Peyer's patch (tissue), 4 donors: ENCODE measurements at regions not wholly inside any gene's neighbourhood (a gene's known extent, or its start where the extent isn't known, plus 50 kb on each side); places are given as distances from the start of the nearest gene placed in this dataset.

ENCODE experiments used
- DNase-seq, 3 donors: peaks; one replicate each; pipeline ENCODE4 v3.0.0-alpha.2; 2017 to 2019
- H3K27ac ChIP-seq, 4 donors: fragments of 200-600 bp; sonication (generic); one replicate each; pipeline ENCODE4 v1.5.1; 2016 to 2019
- H3K27me3 ChIP-seq, 2 donors: fragments of 200-600 bp; sonication (generic); one replicate each; pipeline ENCODE4 v1.5.1; 2019
- H3K36me3 ChIP-seq, 3 donors: fragments of 200-600 bp; sonication (generic); one replicate each; pipeline ENCODE4 v1.5.1; 2016 to 2019
- H3K4me1 ChIP-seq, 4 donors: fragments of 200-600 bp; sonication (generic); one replicate each; pipeline ENCODE4 v1.5.1; 2016 to 2019
- H3K4me3 ChIP-seq, 4 donors: fragments of 200-600 bp; sonication (generic); 1 replicate in 3 of 4; 2 replicates in 1 of 4; pipeline ENCODE4 v1.5.1; 2016 to 2019; ENCODE audit warnings: mild to moderate bottlenecking in 1 of 4
- H3K9me3 ChIP-seq, 4 donors: fragments of 200-600 bp; sonication (generic); one replicate each; pipeline ENCODE4 v1.5.1; 2016 to 2019; ENCODE audit warnings: mild to moderate bottlenecking in 1 of 4
- CTCF ChIP-seq, 6 experiments: fragments of 450-650 bp in 4 of 6; fragments of 200-600 bp in 2 of 6; sonication (generic) in 1 of 6; IDR thresholded peaks; one replicate each; pipeline ENCODE4 v1.5.1; 2017 to 2019; ENCODE audit warnings: antibody characterized with exemption in 6 of 6, mild to moderate bottlenecking in 3 of 6, moderate library complexity in 1 of 6
- POLR2A ChIP-seq, 2 donors: fragments of 450-650 bp; IDR thresholded peaks; one replicate each; pipeline ENCODE4 v1.5.1; 2017; ENCODE audit warnings: antibody characterized with exemption in 2 of 2, mild to moderate bottlenecking in 2 of 2, moderate library complexity in 2 of 2

- Histone ChIP-seq H3K36me3 (no peaks in the 10 kb centered on the region), H3K9me3 (no peaks in the 10 kb centered on the region), H3K27me3 (no peaks in the 10 kb centered on the region), H3K27ac (no peak overlapping the region), H3K4me1 (no peaks in the 10 kb centered on the region), H3K4me3 (no peak overlapping the region)
- DNase-seq = no peak
- no peak for TF ChIP-seq CTCF (IDR thresholded peaks at IDR 0.05)
- no peak for TF ChIP-seq POLR2A (IDR thresholded peaks at IDR 0.05)
Measured at GRCh38 chr1:99361406-99361805, 97.1 kb downstream of the PLPPR4 start.

- Histone ChIP-seq H3K4me1 (no peaks in the 10 kb centered on the region), H3K27me3 (no peaks in the 10 kb centered on the region), H3K27ac (no peak overlapping the region), H3K9me3 (no peaks in the 10 kb centered on the region), H3K4me3 (no peak overlapping the region), H3K36me3 (no peaks in the 10 kb centered on the region)
- no peak for TF ChIP-seq POLR2A (IDR thresholded peaks at IDR 0.05)
- TF ChIP-seq CTCF (IDR thresholded peaks at IDR 0.05) = no peak
- no peak for DNase-seq
Measured at GRCh38 chr1:99363531-99363930, 99.2 kb downstream of the PLPPR4 start.

- Histone ChIP-seq H3K9me3 (no peaks in the 10 kb centered on the region), H3K36me3 (no peaks in the 10 kb centered on the region), H3K27ac (no peak overlapping the region), H3K27me3 (no peaks in the 10 kb centered on the region), H3K4me1 (no peaks in the 10 kb centered on the region), H3K4me3 (no peak overlapping the region)
- TF ChIP-seq POLR2A (IDR thresholded peaks at IDR 0.05) (no peak), CTCF (IDR thresholded peaks at IDR 0.05) (no peak)
- DNase-seq = no peak
Measured at GRCh38 chr1:99365141-99365540, 100.8 kb downstream of the PLPPR4 start.

GRCh38 chr1:99365545-99365944 is 101.3 kb downstream of the PLPPR4 start:
- Histone ChIP-seq H3K9me3 (no peaks in the 10 kb centered on the region), H3K36me3 (no peaks in the 10 kb centered on the region), H3K27ac (no peak overlapping the region), H3K27me3 (no peaks in the 10 kb centered on the region), H3K4me1 (no peaks in the 10 kb centered on the region), H3K4me3 (no peak overlapping the region)
- TF ChIP-seq POLR2A (IDR thresholded peaks at IDR 0.05) = no peak
- no peak for TF ChIP-seq CTCF (IDR thresholded peaks at IDR 0.05)
- DNase-seq = no peak

GRCh38 chr1:99369154-99369553 is 104.9 kb downstream of the PLPPR4 start:
- Histone ChIP-seq H3K4me1 (no peaks in the 10 kb centered on the region), H3K36me3 (no peaks in the 10 kb centered on the region), H3K9me3 (no peaks in the 10 kb centered on the region), H3K4me3 (no peak overlapping the region), H3K27me3 (no peaks in the 10 kb centered on the region), H3K27ac (no peak overlapping the region)
- no peak for TF ChIP-seq CTCF (IDR thresholded peaks at IDR 0.05)
- TF ChIP-seq POLR2A (IDR thresholded peaks at IDR 0.05) = no peak
- no peak for DNase-seq

- Histone ChIP-seq H3K4me1 (no peaks in the 10 kb centered on the region), H3K27me3 (no peaks in the 10 kb centered on the region), H3K27ac (no peak overlapping the region), H3K4me3 (no peak overlapping the region), H3K9me3 (no peaks in the 10 kb centered on the region), H3K36me3 (no peaks in the 10 kb centered on the region)
- no peak for TF ChIP-seq CTCF (IDR thresholded peaks at IDR 0.05)
- TF ChIP-seq POLR2A (IDR thresholded peaks at IDR 0.05) = no peak
- DNase-seq = no peak
Measured at GRCh38 chr1:99370476-99370875, 106.2 kb downstream of the PLPPR4 start.
